Esophagus squamous epithelium (tissue), 4 donors: ENCODE measurements at regions not wholly inside any gene's neighbourhood (a gene's known extent, or its start where the extent isn't known, plus 50 kb on each side); places are given as distances from the start of the nearest gene placed in this dataset.

Source experiments
- POLR2A ChIP-seq, 4 donors: fragments of 450-650 bp; IDR thresholded peaks; one replicate each; pipeline ENCODE4 v1.6.1; 2017; ENCODE audit warnings: antibody characterized with exemption in 4 of 4, mild to moderate bottlenecking in 4 of 4, moderate library complexity in 3 of 4
- TF ChIP-seq, protein P1 (sequence below), 6 experiments: fragments of 450-650 bp in 4 of 6; fragments of 200-600 bp in 2 of 6; sonication (generic) in 2 of 6; IDR thresholded peaks; one replicate each; pipeline ENCODE4 v1.5.1; 2016 to 2019; ENCODE audit warnings: antibody characterized with exemption in 6 of 6, mild to moderate bottlenecking in 4 of 6, moderate library complexity in 4 of 6

DNA sequence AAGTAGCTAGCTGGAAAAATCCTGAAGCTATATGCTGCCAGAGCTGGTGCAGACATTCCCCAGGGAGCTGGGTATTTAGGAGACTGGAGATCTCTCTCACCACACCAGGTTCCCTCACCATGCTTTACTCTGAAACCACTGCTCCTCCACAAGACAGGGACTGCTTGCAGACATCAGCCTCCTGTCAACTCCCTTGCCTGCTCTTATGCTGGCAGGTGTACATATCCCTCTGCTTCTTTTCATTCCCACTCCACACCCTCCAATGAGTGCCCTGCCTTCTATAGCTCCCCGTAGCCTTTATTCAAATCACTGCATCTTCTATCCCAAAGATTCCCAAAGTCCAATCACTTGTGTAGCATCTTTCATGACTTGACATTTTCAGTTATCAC, 380.7 kb downstream of the NFIB start:
- TF ChIP-seq, protein P1, sequence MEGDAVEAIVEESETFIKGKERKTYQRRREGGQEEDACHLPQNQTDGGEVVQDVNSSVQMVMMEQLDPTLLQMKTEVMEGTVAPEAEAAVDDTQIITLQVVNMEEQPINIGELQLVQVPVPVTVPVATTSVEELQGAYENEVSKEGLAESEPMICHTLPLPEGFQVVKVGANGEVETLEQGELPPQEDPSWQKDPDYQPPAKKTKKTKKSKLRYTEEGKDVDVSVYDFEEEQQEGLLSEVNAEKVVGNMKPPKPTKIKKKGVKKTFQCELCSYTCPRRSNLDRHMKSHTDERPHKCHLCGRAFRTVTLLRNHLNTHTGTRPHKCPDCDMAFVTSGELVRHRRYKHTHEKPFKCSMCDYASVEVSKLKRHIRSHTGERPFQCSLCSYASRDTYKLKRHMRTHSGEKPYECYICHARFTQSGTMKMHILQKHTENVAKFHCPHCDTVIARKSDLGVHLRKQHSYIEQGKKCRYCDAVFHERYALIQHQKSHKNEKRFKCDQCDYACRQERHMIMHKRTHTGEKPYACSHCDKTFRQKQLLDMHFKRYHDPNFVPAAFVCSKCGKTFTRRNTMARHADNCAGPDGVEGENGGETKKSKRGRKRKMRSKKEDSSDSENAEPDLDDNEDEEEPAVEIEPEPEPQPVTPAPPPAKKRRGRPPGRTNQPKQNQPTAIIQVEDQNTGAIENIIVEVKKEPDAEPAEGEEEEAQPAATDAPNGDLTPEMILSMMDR (IDR thresholded peaks at IDR 0.05): no peak
- TF ChIP-seq POLR2A (IDR thresholded peaks at IDR 0.05): no peak
